ENCODE measurements at regions not wholly inside any gene's neighbourhood (a gene's known extent, or its start where the extent isn't known, plus 50 kb on each side); places are given as distances from the start of the nearest gene placed in this dataset.

GRCh38 chr13:33919120-33919519 is 101.2 kb downstream of the RFC3 start:
- TF ChIP-seq CTCF (IDR thresholded peaks at IDR 0.05): no peak
- no peak for TF ChIP-seq POLR2A (IDR thresholded peaks at IDR 0.05)

Measured in Peyer's patch (tissue), 4 donors.